T-helper 22 cell (primary cell): ENCODE measurements at regions not wholly inside any gene's neighbourhood (a gene's known extent, or its start where the extent isn't known, plus 50 kb on each side); places are given as distances from the start of the nearest gene placed in this dataset.

Experiments
- DNase-seq: peaks from one replicate; pipeline ENCODE4 v3.0.0-alpha.2; 2020; ENCODE audit warnings: low read depth

GRCh38 chr13:85379991-85380390, 419.2 kb downstream of the SLITRK6 start:
- DNase-seq, result no peak

- no peak for DNase-seq
Measured at GRCh38 chr13:85379433-85379832, 419.8 kb downstream of the SLITRK6 start.

DNA sequence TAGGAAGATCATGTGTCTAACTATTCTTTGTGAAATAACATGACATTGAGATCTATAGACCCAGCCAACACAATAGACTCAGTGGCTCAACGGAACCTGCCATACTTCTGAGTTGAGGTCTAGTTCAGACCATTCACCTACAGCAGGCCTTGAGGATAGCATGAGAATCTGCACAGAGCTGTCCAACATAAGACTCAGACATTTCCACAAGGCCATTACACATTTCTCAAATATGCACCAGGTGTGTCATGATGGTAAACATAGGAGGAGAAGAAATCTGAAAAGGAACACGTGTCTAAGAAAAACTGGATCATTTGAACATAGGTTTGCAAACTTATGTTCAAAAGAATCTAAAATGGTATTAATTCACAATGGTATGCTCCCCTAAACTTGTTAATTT, 421.4 kb downstream of the SLITRK6 start:
- DNase-seq, result no peak

DNA sequence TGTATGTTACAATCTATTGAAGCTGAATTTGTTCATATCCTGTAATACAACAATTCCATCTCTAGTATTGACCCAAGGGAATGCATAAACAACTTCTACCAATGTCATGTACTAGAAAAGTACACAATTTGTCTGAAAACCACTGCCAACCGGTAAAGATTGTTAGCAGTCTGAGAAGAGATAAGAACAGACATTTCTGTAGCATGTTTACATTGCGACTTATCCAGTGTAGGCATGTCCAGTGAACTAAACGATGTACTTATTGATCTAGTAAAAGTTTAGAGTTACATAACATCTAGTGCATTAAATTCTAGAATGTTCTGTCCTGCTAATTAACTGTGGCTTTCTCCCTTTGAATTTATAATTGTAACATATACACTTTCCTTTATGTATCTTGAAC, 425.9 kb downstream of the SLITRK6 start:
- no peak for DNase-seq

DNA sequence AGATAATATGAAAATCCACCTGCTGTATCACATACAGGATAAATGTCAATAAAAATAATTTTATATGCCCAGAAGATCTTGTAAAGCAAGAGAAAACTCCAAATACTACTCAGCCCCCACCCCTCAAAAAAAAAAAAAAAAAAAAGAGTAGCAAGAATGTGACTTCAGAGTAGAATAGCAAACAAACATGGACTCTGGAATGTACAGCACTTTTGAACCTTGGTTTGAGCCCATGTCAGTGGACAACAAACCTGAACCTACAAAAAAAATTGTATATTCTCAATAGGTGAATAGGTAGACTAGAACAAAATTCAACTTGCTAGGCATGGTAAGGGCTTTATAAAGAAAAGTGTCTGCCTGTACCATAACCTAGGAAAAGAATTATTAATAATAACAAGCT, 428.0 kb downstream of the SLITRK6 start:
- no peak for DNase-seq

GRCh38 chr13:85368686-85369085, 430.5 kb downstream of the SLITRK6 start:
- no peak for DNase-seq

- no peak for DNase-seq
Measured at GRCh38 chr13:85367887-85368286, 431.3 kb downstream of the SLITRK6 start.

GRCh38 chr13:85366759-85367417, 432.3 kb downstream of the SLITRK6 start:
- no peak for DNase-seq

- no peak for DNase-seq
Measured at GRCh38 chr13:85363504-85363903, 435.7 kb downstream of the SLITRK6 start.

- no peak for DNase-seq
Measured at GRCh38 chr13:85362980-85363379, 436.2 kb downstream of the SLITRK6 start.

GRCh38 chr13:85347251-85347650, 452.0 kb downstream of the SLITRK6 start:
- no peak for DNase-seq

GRCh38 chr13:85334187-85334586, 465.0 kb downstream of the SLITRK6 start:
- no peak for DNase-seq

- no peak for DNase-seq
Measured at GRCh38 chr13:85333506-85334020, 465.7 kb downstream of the SLITRK6 start.

DNA sequence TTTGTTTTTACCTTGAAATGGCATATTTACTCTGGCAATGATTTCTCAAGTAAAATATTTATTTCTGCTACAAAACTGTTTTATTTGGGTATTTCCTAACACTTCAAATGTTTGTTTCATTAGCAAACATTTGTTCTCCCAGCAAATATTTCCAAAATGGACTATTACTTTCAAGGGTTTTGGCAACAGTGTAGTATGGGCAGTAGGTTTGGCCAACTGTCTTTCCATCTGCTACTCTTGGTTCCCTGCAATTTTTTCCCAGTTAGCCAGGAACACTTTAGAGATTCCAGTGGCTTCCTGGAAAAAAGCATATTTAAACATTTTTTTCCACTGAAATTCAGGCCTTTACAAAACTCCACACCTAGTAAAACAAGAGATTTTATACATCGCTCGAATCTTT, 466.6 kb downstream of the SLITRK6 start:
- no peak for DNase-seq

GRCh38 chr13:85321734-85322133, 477.5 kb downstream of the SLITRK6 start:
- DNase-seq, result no peak

DNA sequence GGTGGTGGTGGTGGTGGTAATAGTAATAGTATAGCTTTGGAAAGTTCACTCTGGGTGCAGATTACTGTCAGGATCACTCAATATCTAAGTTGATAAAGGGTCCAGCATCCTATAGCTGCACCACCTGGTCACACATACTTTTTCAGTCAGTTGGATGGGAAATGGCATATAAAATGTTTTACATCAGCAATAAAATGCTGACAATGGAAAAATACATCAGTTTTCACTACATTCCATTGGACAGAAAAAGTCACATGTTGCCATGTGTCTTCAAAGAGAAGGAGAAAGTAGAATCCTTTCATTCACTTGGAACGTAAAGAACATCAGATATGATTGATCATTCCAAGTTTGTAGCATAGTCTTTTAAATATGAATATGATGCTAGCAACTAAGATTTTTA, 481.4 kb downstream of the SLITRK6 start:
- DNase-seq, result no peak

DNA sequence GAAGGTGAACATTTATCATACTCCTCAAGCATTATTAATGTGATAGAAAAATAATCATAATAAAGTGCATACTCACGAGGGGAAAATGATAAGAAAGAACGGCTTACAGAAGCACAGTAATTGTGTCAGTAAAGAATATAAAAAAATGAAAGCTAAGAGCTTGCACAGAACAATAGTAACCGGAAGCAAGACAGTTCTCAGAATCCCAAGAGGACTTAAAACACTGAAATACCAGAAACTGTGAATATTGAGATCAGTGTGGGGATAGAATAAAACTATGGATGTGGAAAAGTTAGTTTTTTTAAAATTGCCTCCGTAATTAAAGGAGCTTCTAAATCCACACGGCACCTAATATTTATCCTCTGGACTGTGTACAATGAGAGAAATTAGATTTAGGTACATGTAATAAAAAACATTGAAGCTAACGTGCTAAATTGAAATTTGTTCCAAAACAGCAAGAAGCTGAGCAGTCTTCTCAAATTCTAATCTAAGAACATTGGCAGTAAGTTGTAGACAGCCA, 482.7 kb downstream of the SLITRK6 start:
- DNase-seq, result no peak

GRCh38 chr13:85314686-85315085, 484.5 kb downstream of the SLITRK6 start:
- no peak for DNase-seq

DNA sequence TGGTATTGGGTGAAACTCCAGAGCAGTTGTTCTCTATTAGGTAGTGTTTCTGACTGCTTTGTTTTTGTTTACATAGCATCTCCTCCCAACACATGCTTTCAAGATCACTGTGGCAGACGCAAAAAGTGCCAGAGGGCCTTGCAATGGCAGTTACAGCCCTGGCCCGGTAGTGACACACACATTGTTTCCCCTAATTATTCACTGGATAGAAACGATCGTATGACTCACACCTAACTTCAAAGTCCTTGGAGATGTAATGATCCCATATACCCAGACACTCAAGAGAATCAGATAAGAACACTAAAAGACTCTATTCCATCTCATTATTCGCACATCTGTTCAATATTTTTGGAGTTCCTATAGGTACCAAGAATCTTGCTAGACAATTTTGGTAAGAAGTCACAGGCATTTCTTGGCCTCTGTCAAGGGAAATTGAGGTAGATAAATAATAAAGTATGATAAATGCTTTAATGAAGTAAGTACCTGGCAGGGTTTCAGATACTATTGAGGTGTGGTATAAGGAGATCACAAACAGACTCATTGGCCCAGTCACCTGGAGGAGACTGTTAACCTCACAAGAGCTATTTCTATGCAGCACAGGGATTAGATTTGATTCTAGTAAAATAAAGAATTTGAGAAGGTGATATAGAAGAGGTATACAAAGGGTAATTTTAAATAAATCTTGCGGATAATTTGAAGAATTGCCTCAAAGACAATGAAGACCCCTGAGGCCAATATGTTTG, 485.3 kb downstream of the SLITRK6 start:
- DNase-seq, result no peak

- DNase-seq, result no peak
Measured at GRCh38 chr13:85312071-85312470, 487.1 kb downstream of the SLITRK6 start.

- DNase-seq, result no peak
Measured at GRCh38 chr13:85303630-85304029, 495.6 kb downstream of the SLITRK6 start.

GRCh38 chr13:85298387-85298924, 500.8 kb downstream of the SLITRK6 start:
- DNase-seq, result no peak

DNA sequence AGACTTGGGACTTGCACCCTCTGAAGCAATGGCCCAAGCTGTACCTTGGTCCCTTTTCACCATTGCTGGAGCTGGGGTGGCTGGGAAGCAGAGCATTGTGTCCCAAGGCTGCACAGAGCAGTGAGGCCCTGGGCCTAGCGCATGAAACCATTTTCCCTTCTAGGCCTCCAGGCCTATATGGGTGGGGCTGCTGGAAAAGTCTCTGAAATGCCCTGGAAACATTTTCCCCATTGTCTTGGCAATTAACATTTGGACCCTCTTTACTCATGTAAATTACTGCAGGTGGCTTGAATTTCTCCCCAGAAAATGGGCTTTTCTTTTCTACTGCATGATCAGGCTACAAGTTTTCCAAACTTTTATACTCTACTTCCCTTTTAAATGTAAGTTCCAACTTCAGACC, 510.5 kb downstream of the SLITRK6 start:
- no peak for DNase-seq
